GM12878 (cell line): ENCODE measurements at regions not wholly inside any gene's neighbourhood (a gene's known extent, or its start where the extent isn't known, plus 50 kb on each side); places are given as distances from the start of the nearest gene placed in this dataset.

Experiments used
- ATAC-seq: fragments of 200-7000 bp; cut with Tn5 transposase; 3 replicates; pipeline ENCODE4 v1.9.1; 2020; ENCODE audit warnings: mild to moderate bottlenecking, moderate library complexity
- BruUV-seq: library from RNA; stranded (reverse); fragments of 400-500 nt; replicated peaks from 2 replicates; lab custom pipeline; 2021; lab: Mats Ljungman, UMichigan
- CTCF ChIA-PET: fragments of 300-600 bp; sonication (Branson Sonifier 250); formaldehyde crosslinking; extraction: SDS; loops from one replicate; lab custom pipeline; 2021; ENCODE audit warnings: inconsistent platforms; lab: Yijun Ruan, JAX
- POLR2A ChIA-PET: fragments of 350-600 bp; formaldehyde crosslinking; extraction: SDS; loops from one replicate; lab custom pipeline; 2021; ENCODE audit warnings: inconsistent platforms; lab: Charles Lee
- RAD21 ChIA-PET: fragments of 300-600 bp; sonication (Branson Sonifier 250); formaldehyde crosslinking; loops from one replicate; lab custom pipeline; 2023; ENCODE audit warnings: antibody characterized with exemption; ENCODE audit not compliant: unreplicated experiment; lab: Charles Lee
- SMC1A ChIA-PET: fragments of 300-600 bp; sonication (Branson Sonifier 250); formaldehyde crosslinking; loops from one replicate; lab custom pipeline; 2023; ENCODE audit not compliant: unreplicated experiment, uncharacterized antibody; lab: Charles Lee
- DNase-seq: peaks from one replicate; pipeline ENCODE4 v3.0.0-alpha.2; 2011; ENCODE audit warnings: low read depth, low spot score
- FAIRE-seq: peaks from 3 replicates; lab custom pipeline; 2011; peaks lifted over from hg19 to GRCh38; lab: Jason Lieb, UNC
- H2AFZ ChIP-seq: 2 replicates; pipeline ENCODE4 v1.6.0; 2011; ENCODE audit warnings: low read depth, low read length, control low read depth; ENCODE audit not compliant: control insufficient read depth
- H3K27ac ChIP-seq: 2 replicates; pipeline ENCODE4 v1.5.1; 2011; ENCODE audit warnings: control low read depth; ENCODE audit not compliant: control insufficient read depth, insufficient read depth
- H3K27me3 ChIP-seq, 2 experiments: replicated peaks in 1 of 2; 2 replicates each; pipeline versions ENCODE4 v1.6.0 to v1.6.1; 2011; ENCODE audit warnings: low read length in 1 of 2; ENCODE audit not compliant: control insufficient read depth in 2 of 2, insufficient read depth in 2 of 2
- H3K36me3 ChIP-seq, 2 experiments: 2 replicates each; pipeline ENCODE4 v1.5.1; 2011; ENCODE audit warnings: low read length in 1 of 2; ENCODE audit not compliant: control insufficient read depth in 2 of 2, insufficient read depth in 2 of 2
- H3K4me1 ChIP-seq: 2 replicates; pipeline ENCODE4 v1.6.1; 2011; ENCODE audit warnings: mild to moderate bottlenecking, low read length, moderate library complexity, mixed read lengths; ENCODE audit not compliant: control insufficient read depth, insufficient read depth
- H3K4me2 ChIP-seq: 2 replicates; pipeline ENCODE4 v1.6.0; 2011; ENCODE audit warnings: control low read depth; ENCODE audit not compliant: control insufficient read depth, insufficient read depth
- H3K4me3 ChIP-seq: fragments of 200-600 bp; sonication (generic); 2 replicates; pipeline ENCODE4 v1.5.1; 2016
- H3K79me2 ChIP-seq: 2 replicates; pipeline ENCODE4 v1.6.0; 2011; ENCODE audit warnings: low read length; ENCODE audit not compliant: control insufficient read depth, insufficient read depth
- H3K9ac ChIP-seq: 2 replicates; pipeline ENCODE4 v1.8.0; 2011; ENCODE audit warnings: low read length, control low read depth, mixed read lengths; ENCODE audit not compliant: control insufficient read depth, insufficient read depth
- H3K9me3 ChIP-seq: replicated peaks from 3 replicates; pipeline ENCODE4 v1.5.1; 2011; ENCODE audit warnings: mild to moderate bottlenecking, low read length; ENCODE audit not compliant: control insufficient read depth, insufficient read depth
- H4K20me1 ChIP-seq: 2 replicates; pipeline ENCODE4 v1.6.0; 2011; ENCODE audit not compliant: control insufficient read depth, insufficient read depth
- EGR1 ChIP-seq, 2 experiments: IDR thresholded peaks; 1 replicate in 1 of 2; 2 replicates in 1 of 2; pipeline ENCODE4 v1.6.1; 2011 to 2012; ENCODE audit warnings: low read depth in 2 of 2, low read length in 2 of 2, borderline replicate concordance in 1 of 2, mild to moderate bottlenecking in 1 of 2, moderate library complexity in 1 of 2
- FOXM1 ChIP-seq: IDR thresholded peaks from 2 replicates; pipeline ENCODE4 v1.6.1; 2012; ENCODE audit warnings: low read depth, mild to moderate bottlenecking, inconsistent platforms, low read length, moderate library complexity
- JUNB ChIP-seq: IDR thresholded peaks from 2 replicates; pipeline ENCODE4 v1.6.1; 2016; ENCODE audit warnings: antibody characterized with exemption, mild to moderate bottlenecking
- NFXL1 ChIP-seq: fragments of 450-650 bp; IDR thresholded peaks from 2 replicates; pipeline ENCODE4 v1.6.1; 2017; ENCODE audit warnings: antibody characterized with exemption, mild to moderate bottlenecking, borderline replicate concordance
- RAD21 ChIP-seq: IDR thresholded peaks from 2 replicates; pipeline ENCODE4 v1.6.1; 2011; ENCODE audit warnings: mild to moderate bottlenecking, low read depth, low read length, moderate library complexity; ENCODE audit not compliant: insufficient read depth
- RFX5 ChIP-seq: IDR thresholded peaks from 2 replicates; pipeline ENCODE4 v1.6.1; 2011; ENCODE audit warnings: low read depth, low read length, improper control_type of control experiment
- STAT3 ChIP-seq: IDR thresholded peaks from 2 replicates; pipeline ENCODE4 v1.6.1; 2011; ENCODE audit warnings: low read depth, low read length, improper control_type of control experiment
- TCF3 ChIP-seq: IDR thresholded peaks from 2 replicates; pipeline ENCODE4 v1.6.1; 2012; ENCODE audit warnings: low read depth, mild to moderate bottlenecking, low read length, borderline replicate concordance; ENCODE audit not compliant: insufficient read depth
- in situ Hi-C: fragments of 300-500 bp; cut with MboI; formaldehyde crosslinking; loops from 9 replicates; pipeline ENCODE4 v1.14.3; 2018; ENCODE audit warnings: mixed read lengths
- intact Hi-C: fragments of 100-400 bp; cut with micrococcal nuclease; formaldehyde crosslinking; loops from one replicate; pipeline ENCODE4 v1.14.2; 2022; ENCODE audit not compliant: unreplicated experiment
- TF ChIP-seq, protein P1 (sequence below): fragments of 450-650 bp; IDR thresholded peaks from 2 replicates; pipeline ENCODE4 v1.6.1; 2016; ENCODE audit warnings: mild to moderate bottlenecking, moderate library complexity, borderline replicate concordance
- TF ChIP-seq, protein P2 (sequence below): IDR thresholded peaks from 2 replicates; pipeline ENCODE4 v1.6.1; 2011; ENCODE audit warnings: borderline replicate concordance, low read depth, mild to moderate bottlenecking, moderate library complexity, mixed read lengths, low read length; ENCODE audit not compliant: insufficient read depth; ENCODE audit errors: extremely low read length
- TF ChIP-seq, protein P3 (sequence below): fragments of 150-350 bp; IDR thresholded peaks from 2 replicates; pipeline ENCODE4 v1.6.1; 2016; ENCODE audit warnings: low read depth, low read length
- TF ChIP-seq, protein P4 (sequence below): fragments of 450-650 bp; IDR thresholded peaks from 2 replicates; pipeline ENCODE4 v1.6.1; 2018; ENCODE audit warnings: borderline replicate concordance, mild to moderate bottlenecking; ENCODE audit not compliant: partially characterized antibody
- TF ChIP-seq, protein P5 (sequence below): fragments of 450-650 bp; IDR thresholded peaks from 2 replicates; pipeline ENCODE4 v1.6.1; 2016; ENCODE audit warnings: mild to moderate bottlenecking

DNA sequence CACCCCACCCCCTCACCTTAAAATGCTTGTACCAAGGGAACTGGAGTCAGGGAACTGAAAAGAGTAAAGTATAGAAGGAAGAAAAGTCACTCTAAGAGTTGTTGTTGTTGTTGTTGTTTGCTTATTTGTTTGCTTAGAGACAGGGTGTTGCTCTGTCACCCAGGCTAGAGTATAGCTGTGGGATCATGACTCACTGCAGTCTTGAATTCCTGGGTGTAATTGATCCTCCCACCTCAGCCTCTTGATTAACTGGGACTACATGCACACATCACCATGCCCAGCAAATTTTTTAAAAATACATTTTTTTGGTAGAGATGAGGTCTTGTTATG, 681.6 kb upstream of the GJE1 start:
- Histone ChIP-seq H3K4me1 (no peaks in the 10 kb centered on the region), H3K79me2 (no peaks in the 10 kb centered on the region), H3K9ac (no peak overlapping the region), H3K36me3 (no peaks in the 10 kb centered on the region), H3K27ac (no peak overlapping the region), H2AFZ (no peak overlapping the region), H3K4me3 (no peak overlapping the region), H3K27me3 (no peaks in the 10 kb centered on the region), H3K9me3 (no peaks in the 10 kb centered on the region), H4K20me1 (no peaks in the 10 kb centered on the region), H3K4me2 (no peak overlapping the region)
- intact Hi-C loops, result no loop called here
- FAIRE-seq (no peak), DNase-seq (no peak), ATAC-seq (no peak)
- SMC1A ChIA-PET, result interaction anchor here (1.4 kb wide), 1 partner anchor 16 kb away, joined by 3 read pairs; no protein-coding TSS in a partner anchor
- POLR2A ChIA-PET, result no interaction called here
- in situ Hi-C loops, result no loop called here
- RAD21 ChIA-PET, result no interaction called here
- CTCF ChIA-PET, result no interaction called here
- BruUV-seq, result no TSS peak
- TF ChIP-seq FOXM1 (no peak), JUNB (no peak), RFX5 (no peak), EGR1 (IDR thresholded peaks at IDR 0.05; ENCODE audit: borderline replicate concordance in 1 of 2, low read depth in 2 of 2, low read length in 2 of 2) (no peak), STAT3 (no peak), NFXL1 (no peak), RAD21 (no peak), TCF3 (no peak)
- TF ChIP-seq, protein P1, sequence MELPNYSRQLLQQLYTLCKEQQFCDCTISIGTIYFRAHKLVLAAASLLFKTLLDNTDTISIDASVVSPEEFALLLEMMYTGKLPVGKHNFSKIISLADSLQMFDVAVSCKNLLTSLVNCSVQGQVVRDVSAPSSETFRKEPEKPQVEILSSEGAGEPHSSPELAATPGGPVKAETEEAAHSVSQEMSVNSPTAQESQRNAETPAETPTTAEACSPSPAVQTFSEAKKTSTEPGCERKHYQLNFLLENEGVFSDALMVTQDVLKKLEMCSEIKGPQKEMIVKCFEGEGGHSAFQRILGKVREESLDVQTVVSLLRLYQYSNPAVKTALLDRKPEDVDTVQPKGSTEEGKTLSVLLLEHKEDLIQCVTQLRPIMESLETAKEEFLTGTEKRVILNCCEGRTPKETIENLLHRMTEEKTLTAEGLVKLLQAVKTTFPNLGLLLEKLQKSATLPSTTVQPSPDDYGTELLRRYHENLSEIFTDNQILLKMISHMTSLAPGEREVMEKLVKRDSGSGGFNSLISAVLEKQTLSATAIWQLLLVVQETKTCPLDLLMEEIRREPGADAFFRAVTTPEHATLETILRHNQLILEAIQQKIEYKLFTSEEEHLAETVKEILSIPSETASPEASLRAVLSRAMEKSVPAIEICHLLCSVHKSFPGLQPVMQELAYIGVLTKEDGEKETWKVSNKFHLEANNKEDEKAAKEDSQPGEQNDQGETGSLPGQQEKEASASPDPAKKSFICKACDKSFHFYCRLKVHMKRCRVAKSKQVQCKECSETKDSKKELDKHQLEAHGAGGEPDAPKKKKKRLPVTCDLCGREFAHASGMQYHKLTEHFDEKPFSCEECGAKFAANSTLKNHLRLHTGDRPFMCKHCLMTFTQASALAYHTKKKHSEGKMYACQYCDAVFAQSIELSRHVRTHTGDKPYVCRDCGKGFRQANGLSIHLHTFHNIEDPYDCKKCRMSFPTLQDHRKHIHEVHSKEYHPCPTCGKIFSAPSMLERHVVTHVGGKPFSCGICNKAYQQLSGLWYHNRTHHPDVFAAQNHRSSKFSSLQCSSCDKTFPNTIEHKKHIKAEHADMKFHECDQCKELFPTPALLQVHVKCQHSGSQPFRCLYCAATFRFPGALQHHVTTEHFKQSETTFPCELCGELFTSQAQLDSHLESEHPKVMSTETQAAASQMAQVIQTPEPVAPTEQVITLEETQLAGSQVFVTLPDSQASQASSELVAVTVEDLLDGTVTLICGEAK, result no peak
- TF ChIP-seq, protein P2, sequence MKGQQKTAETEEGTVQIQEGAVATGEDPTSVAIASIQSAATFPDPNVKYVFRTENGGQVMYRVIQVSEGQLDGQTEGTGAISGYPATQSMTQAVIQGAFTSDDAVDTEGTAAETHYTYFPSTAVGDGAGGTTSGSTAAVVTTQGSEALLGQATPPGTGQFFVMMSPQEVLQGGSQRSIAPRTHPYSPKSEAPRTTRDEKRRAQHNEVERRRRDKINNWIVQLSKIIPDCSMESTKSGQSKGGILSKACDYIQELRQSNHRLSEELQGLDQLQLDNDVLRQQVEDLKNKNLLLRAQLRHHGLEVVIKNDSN, result no peak
- TF ChIP-seq, protein P3, sequence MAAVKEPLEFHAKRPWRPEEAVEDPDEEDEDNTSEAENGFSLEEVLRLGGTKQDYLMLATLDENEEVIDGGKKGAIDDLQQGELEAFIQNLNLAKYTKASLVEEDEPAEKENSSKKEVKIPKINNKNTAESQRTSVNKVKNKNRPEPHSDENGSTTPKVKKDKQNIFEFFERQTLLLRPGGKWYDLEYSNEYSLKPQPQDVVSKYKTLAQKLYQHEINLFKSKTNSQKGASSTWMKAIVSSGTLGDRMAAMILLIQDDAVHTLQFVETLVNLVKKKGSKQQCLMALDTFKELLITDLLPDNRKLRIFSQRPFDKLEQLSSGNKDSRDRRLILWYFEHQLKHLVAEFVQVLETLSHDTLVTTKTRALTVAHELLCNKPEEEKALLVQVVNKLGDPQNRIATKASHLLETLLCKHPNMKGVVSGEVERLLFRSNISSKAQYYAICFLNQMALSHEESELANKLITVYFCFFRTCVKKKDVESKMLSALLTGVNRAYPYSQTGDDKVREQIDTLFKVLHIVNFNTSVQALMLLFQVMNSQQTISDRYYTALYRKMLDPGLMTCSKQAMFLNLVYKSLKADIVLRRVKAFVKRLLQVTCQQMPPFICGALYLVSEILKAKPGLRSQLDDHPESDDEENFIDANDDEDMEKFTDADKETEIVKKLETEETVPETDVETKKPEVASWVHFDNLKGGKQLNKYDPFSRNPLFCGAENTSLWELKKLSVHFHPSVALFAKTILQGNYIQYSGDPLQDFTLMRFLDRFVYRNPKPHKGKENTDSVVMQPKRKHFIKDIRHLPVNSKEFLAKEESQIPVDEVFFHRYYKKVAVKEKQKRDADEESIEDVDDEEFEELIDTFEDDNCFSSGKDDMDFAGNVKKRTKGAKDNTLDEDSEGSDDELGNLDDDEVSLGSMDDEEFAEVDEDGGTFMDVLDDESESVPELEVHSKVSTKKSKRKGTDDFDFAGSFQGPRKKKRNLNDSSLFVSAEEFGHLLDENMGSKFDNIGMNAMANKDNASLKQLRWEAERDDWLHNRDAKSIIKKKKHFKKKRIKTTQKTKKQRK, result no peak
- TF ChIP-seq, protein P4, sequence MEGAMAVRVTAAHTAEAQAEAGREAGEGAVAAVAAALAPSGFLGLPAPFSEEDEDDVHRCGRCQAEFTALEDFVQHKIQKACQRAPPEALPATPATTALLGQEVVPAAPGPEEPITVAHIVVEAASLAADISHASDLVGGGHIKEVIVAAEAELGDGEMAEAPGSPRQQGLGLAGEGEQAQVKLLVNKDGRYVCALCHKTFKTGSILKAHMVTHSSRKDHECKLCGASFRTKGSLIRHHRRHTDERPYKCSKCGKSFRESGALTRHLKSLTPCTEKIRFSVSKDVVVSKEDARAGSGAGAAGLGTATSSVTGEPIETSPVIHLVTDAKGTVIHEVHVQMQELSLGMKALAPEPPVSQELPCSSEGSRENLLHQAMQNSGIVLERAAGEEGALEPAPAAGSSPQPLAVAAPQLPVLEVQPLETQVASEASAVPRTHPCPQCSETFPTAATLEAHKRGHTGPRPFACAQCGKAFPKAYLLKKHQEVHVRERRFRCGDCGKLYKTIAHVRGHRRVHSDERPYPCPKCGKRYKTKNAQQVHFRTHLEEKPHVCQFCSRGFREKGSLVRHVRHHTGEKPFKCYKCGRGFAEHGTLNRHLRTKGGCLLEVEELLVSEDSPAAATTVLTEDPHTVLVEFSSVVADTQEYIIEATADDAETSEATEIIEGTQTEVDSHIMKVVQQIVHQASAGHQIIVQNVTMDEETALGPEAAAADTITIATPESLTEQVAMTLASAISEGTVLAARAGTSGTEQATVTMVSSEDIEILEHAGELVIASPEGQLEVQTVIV, result no peak
- TF ChIP-seq, protein P5, sequence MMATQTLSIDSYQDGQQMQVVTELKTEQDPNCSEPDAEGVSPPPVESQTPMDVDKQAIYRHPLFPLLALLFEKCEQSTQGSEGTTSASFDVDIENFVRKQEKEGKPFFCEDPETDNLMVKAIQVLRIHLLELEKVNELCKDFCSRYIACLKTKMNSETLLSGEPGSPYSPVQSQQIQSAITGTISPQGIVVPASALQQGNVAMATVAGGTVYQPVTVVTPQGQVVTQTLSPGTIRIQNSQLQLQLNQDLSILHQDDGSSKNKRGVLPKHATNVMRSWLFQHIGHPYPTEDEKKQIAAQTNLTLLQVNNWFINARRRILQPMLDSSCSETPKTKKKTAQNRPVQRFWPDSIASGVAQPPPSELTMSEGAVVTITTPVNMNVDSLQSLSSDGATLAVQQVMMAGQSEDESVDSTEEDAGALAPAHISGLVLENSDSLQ, result no peak
